ENCODE measurements at regions not wholly inside any gene's neighbourhood (a gene's known extent, or its start where the extent isn't known, plus 50 kb on each side); places are given as distances from the start of the nearest gene placed in this dataset.

DNA sequence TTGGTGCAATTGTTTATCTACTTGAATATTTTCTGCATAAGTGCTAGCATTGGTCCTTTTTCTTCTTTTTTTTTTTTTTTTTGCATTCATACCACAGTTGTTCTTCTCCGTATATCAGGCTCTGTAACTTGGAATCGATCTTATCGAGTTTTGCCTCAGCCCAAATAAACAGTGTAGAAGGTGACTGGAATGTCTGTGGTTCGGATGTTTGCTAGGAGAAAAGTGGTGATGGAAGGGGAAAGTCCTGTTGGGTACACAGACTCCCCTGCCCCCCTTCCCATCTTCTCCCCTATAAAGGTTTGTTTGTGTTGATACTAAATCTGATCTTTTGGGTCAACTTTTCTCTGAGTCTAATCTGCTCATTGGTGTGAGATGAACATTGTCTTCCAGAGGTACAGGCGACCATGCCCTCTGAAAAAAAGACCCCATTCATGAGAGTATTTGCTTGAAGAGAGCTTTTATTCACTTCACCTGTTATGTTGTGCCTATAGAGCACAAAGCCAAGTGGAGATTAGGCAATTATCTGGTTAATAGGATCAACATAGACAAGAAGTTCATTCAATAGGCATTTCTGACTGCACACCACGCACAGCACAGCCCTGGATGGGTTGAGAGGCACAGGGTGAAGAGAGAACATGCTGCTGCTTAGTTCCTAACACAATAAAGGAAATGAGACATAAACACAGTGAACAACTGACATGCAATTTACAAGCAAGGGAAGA lies 620.0 kb downstream of the PKHD1 start:
- no peaks in the 10 kb centered on the region for H3K9me3 ChIP-seq (ENCODE audit: control insufficient read depth in 4 of 4, insufficient read depth in 3 of 4, low read length in 3 of 4)
- 60 to 67% methylated on average over 6 of the region's 6 CpGs for WGBS, 2 donors

DNA sequence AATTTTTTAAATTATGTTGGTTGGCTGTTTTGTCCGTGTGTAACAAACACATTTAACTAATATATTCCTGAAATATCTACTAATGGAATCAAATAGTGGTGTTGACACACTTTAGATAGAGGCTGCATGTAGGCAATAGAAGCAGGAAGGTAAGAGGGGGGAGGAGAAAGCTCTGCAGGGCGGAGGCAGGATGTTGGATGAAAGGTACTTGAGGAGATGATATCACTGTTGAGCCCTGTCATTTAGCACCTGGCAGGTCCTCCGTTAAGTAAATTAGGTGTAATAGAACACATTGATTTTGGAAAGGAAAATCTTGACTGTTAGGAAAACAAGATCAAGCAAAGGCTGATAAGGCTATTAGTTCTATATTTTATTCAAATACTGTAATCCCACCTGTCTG lies 618.7 kb downstream of the PKHD1 start:
- H3K4me1 ChIP-seq (ENCODE audit: control insufficient read depth in 5 of 5, insufficient read depth in 5 of 5, low read length in 5 of 5): peaks cover 0 to 10% (median 0%) of the 10 kb centered on the region in 5 donors
- DNase-seq: no peak
- no peaks in the 10 kb centered on the region for H3K36me3 ChIP-seq (ENCODE audit: control insufficient read depth in 4 of 4, insufficient read depth in 4 of 4, low read length in 4 of 4)
- ATAC-seq (ENCODE audit: insufficient read depth, low FRiP score): no peak
- H3K9me3 ChIP-seq (ENCODE audit: control insufficient read depth in 4 of 4, insufficient read depth in 3 of 4, low read length in 3 of 4): no peaks in the 10 kb centered on the region
- no peak overlapping the region for H3K4me3 ChIP-seq
- WGBS, 2 donors: 67 to 72% methylated on average over 3 of the region's 3 CpGs
- no peaks in the 10 kb centered on the region for H3K27me3 ChIP-seq (ENCODE audit: control insufficient read depth in 3 of 3, insufficient read depth in 3 of 3, low read length in 2 of 3)
- H3K9ac ChIP-seq (ENCODE audit: insufficient read depth in 1 of 2, low read length in 2 of 2): no peak overlapping the region
- H3K27ac ChIP-seq (ENCODE audit: low read depth in 1 of 2, low read length in 1 of 2): no peak overlapping the region
- TF ChIP-seq CTCF (IDR thresholded peaks at IDR 0.05; ENCODE audit: control extremely low read depth, extremely low read depth): no peak

More for the DNA sequence above, 620.0 kb downstream of the PKHD1 start:
- DNase-seq (no peak), ATAC-seq (ENCODE audit: insufficient read depth, low FRiP score) (no peak)
- Histone ChIP-seq H3K4me1 (ENCODE audit: control insufficient read depth in 5 of 5, insufficient read depth in 5 of 5, low read length in 5 of 5) (peaks cover 0 to 4% (median 0%) of the 10 kb centered on the region in 5 donors), H3K36me3 (ENCODE audit: control insufficient read depth in 4 of 4, insufficient read depth in 4 of 4, low read length in 4 of 4) (no peaks in the 10 kb centered on the region), H3K4me3 (no peak overlapping the region), H3K27me3 (ENCODE audit: control insufficient read depth in 3 of 3, insufficient read depth in 3 of 3, low read length in 2 of 3) (no peaks in the 10 kb centered on the region), H3K9ac (ENCODE audit: insufficient read depth in 1 of 2, low read length in 2 of 2) (no peak overlapping the region), H3K27ac (ENCODE audit: low read depth in 1 of 2, low read length in 1 of 2) (no peak overlapping the region)
- TF ChIP-seq CTCF (IDR thresholded peaks at IDR 0.05; ENCODE audit: control extremely low read depth, extremely low read depth): no peak

DNA sequence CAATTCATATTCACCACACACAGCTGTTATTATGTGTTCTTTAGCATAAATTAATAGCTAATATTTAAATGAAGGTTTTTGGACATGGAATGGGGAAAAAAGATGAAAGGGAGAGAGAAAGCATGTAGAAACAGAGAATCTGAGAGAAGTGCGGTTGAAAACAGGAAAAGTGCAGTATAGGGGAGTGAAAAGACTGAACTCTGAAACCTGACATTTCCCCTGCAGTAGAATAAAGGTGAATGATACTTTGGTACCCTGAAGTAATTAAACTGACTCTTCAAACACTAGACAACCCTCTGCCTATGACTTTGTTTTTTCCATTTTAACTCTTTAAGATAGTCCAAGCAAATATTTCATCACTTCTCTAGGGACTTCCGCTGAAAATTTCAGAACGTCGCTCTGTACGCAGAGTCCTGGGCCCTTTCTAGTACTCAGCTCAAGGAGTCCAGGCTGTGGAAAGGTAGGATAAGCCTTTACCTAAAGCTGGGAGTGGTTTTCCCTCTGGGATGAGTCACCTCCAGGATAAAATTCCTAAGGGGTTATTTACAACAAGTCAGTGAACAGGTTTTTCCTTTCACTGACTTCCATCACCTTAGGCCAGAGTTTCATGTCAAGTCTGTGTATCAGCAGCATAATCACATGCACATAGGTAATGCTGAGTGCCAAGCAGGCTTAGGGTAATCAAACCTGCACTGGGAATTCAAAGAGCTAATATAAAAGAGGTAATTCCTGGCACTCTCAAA lies 614.5 kb downstream of the PKHD1 start:
- Histone ChIP-seq H3K36me3 (ENCODE audit: control insufficient read depth in 4 of 4, insufficient read depth in 4 of 4, low read length in 4 of 4) (no peaks in the 10 kb centered on the region), H3K4me3 (no peak overlapping the region), H3K27me3 (ENCODE audit: control insufficient read depth in 3 of 3, insufficient read depth in 3 of 3, low read length in 2 of 3) (no peaks in the 10 kb centered on the region), H3K27ac (ENCODE audit: low read depth in 1 of 2, low read length in 1 of 2) (no peak overlapping the region), H3K9me3 (ENCODE audit: control insufficient read depth in 4 of 4, insufficient read depth in 3 of 4, low read length in 3 of 4) (no peaks in the 10 kb centered on the region), H3K4me1 (ENCODE audit: control insufficient read depth in 5 of 5, insufficient read depth in 5 of 5, low read length in 5 of 5) (peaks cover 0 to 21% (median 0%) of the 10 kb centered on the region in 5 donors), H3K9ac (ENCODE audit: insufficient read depth in 1 of 2, low read length in 2 of 2) (no peak overlapping the region)
- DNase-seq (no peak), ATAC-seq (ENCODE audit: insufficient read depth, low FRiP score) (no peak)
- WGBS, 2 donors: 74 to 93% methylated on average over 5 of the region's 5 CpGs
- no peak for TF ChIP-seq CTCF (IDR thresholded peaks at IDR 0.05; ENCODE audit: control extremely low read depth, extremely low read depth)
